ENCODE measurements at regions not wholly inside any gene's neighbourhood (a gene's known extent, or its start where the extent isn't known, plus 50 kb on each side); places are given as distances from the start of the nearest gene placed in this dataset.
"Not testable (repeated sequence)": the region's sequence is repeated elsewhere in the genome, so short reads cannot be mapped to it uniquely, and the experiment has no call there.

GRCh38 chr7:66553675-66554074 lies 75.0 kb upstream of the KCTD7 start:
- H3K9me3 ChIP-seq (replicated peaks; ENCODE audit: control insufficient read depth, insufficient read depth, low read length); in situ Hi-C loops (cut with MboI); H3K4me3 ChIP-seq; H3K4me2 ChIP-seq (ENCODE audit: control insufficient read depth, insufficient read depth); H3K27me3 ChIP-seq (replicated peaks in 1 of 2; ENCODE audit: control insufficient read depth in 2 of 2, insufficient read depth in 2 of 2, low read length in 1 of 2); H3K79me2 ChIP-seq (ENCODE audit: control insufficient read depth, insufficient read depth, low read length); BruUV-seq (replicated peaks); H3K4me1 ChIP-seq (ENCODE audit: control insufficient read depth, insufficient read depth, low read length); ATAC-seq; H3K27ac ChIP-seq (ENCODE audit: control insufficient read depth, insufficient read depth); H3K9ac ChIP-seq (ENCODE audit: control insufficient read depth, insufficient read depth, low read length); SMC1A ChIA-PET (ENCODE audit: uncharacterized antibody, unreplicated experiment); DNase-seq (ENCODE audit: low read depth, low spot score); H4K20me1 ChIP-seq (ENCODE audit: control insufficient read depth, insufficient read depth); RAD21 ChIA-PET (ENCODE audit: unreplicated experiment); H2AFZ ChIP-seq (ENCODE audit: control insufficient read depth, low read depth, low read length): not testable (repeated sequence)
- H3K36me3 ChIP-seq (ENCODE audit: control insufficient read depth in 2 of 2, insufficient read depth in 2 of 2, low read length in 1 of 2): peaks cover 15 to 27% of the 10 kb centered on the region in 2 experiments
- peak; percentile 13 for FAIRE-seq
- WGBS (ENCODE audit: insufficient coverage, insufficient replicate concordance, low lambda C conversion rate, missing lambda C conversion rate): 71% methylated on average over 2 of the region's 2 CpGs
- ChIA-PET CTCF (interaction anchor here (1.4 kb wide), 1 partner anchor 446 kb away, joined by 4 read pairs; no protein-coding TSS in a partner anchor), POLR2A (interaction anchor here (0.7 kb wide), 1 partner anchor 958 kb away, joined by 3 read pairs; no protein-coding TSS in a partner anchor)
- intact Hi-C loops (cut with micrococcal nuclease; ENCODE audit: unreplicated experiment): loop anchor here (10.0 kb wide), 2 partner anchors 221 to 451 kb away; no protein-coding TSS in a partner anchor

GRCh38 chr7:66554291-66554690 lies 74.4 kb upstream of the KCTD7 start:
- 95% methylated on average over 8 of the region's 8 CpGs for WGBS (ENCODE audit: insufficient coverage, insufficient replicate concordance, low lambda C conversion rate, missing lambda C conversion rate)
- DNase-seq (ENCODE audit: low read depth, low spot score); H3K4me2 ChIP-seq (ENCODE audit: control insufficient read depth, insufficient read depth); H3K4me1 ChIP-seq (ENCODE audit: control insufficient read depth, insufficient read depth, low read length); H3K9ac ChIP-seq (ENCODE audit: control insufficient read depth, insufficient read depth, low read length); H3K27me3 ChIP-seq (replicated peaks in 1 of 2; ENCODE audit: control insufficient read depth in 2 of 2, insufficient read depth in 2 of 2, low read length in 1 of 2); RAD21 ChIA-PET (ENCODE audit: unreplicated experiment); ATAC-seq; POLR2A ChIA-PET; H4K20me1 ChIP-seq (ENCODE audit: control insufficient read depth, insufficient read depth); SMC1A ChIA-PET (ENCODE audit: uncharacterized antibody, unreplicated experiment); FAIRE-seq; H3K79me2 ChIP-seq (ENCODE audit: control insufficient read depth, insufficient read depth, low read length); in situ Hi-C loops (cut with MboI); H3K9me3 ChIP-seq (replicated peaks; ENCODE audit: control insufficient read depth, insufficient read depth, low read length); H3K4me3 ChIP-seq; H3K27ac ChIP-seq (ENCODE audit: control insufficient read depth, insufficient read depth); BruUV-seq (replicated peaks); H2AFZ ChIP-seq (ENCODE audit: control insufficient read depth, low read depth, low read length): not testable (repeated sequence)
- intact Hi-C loops (cut with micrococcal nuclease; ENCODE audit: unreplicated experiment): loop anchor here (10.0 kb wide), 2 partner anchors 221 to 451 kb away; no protein-coding TSS in a partner anchor
- CTCF ChIA-PET: interaction anchor here (1.4 kb wide), 1 partner anchor 445 kb away, joined by 4 read pairs; no protein-coding TSS in a partner anchor
- peaks cover 17 to 32% of the 10 kb centered on the region in 2 experiments for H3K36me3 ChIP-seq (ENCODE audit: control insufficient read depth in 2 of 2, insufficient read depth in 2 of 2, low read length in 1 of 2)

- H4K20me1 ChIP-seq (ENCODE audit: control insufficient read depth, insufficient read depth); H3K79me2 ChIP-seq (ENCODE audit: control insufficient read depth, insufficient read depth, low read length); FAIRE-seq; ATAC-seq; POLR2A ChIA-PET; H3K27ac ChIP-seq (ENCODE audit: control insufficient read depth, insufficient read depth); H3K4me3 ChIP-seq; in situ Hi-C loops (cut with MboI); H3K4me1 ChIP-seq (ENCODE audit: control insufficient read depth, insufficient read depth, low read length); H3K4me2 ChIP-seq (ENCODE audit: control insufficient read depth, insufficient read depth); H2AFZ ChIP-seq (ENCODE audit: control insufficient read depth, low read depth, low read length); H3K27me3 ChIP-seq (replicated peaks in 1 of 2; ENCODE audit: control insufficient read depth in 2 of 2, insufficient read depth in 2 of 2, low read length in 1 of 2); H3K9ac ChIP-seq (ENCODE audit: control insufficient read depth, insufficient read depth, low read length); BruUV-seq (replicated peaks); DNase-seq (ENCODE audit: low read depth, low spot score); RAD21 ChIA-PET (ENCODE audit: unreplicated experiment); CTCF ChIA-PET; H3K9me3 ChIP-seq (replicated peaks; ENCODE audit: control insufficient read depth, insufficient read depth, low read length): not testable (repeated sequence)
- H3K36me3 ChIP-seq (ENCODE audit: control insufficient read depth in 2 of 2, insufficient read depth in 2 of 2, low read length in 1 of 2): peaks cover 17 to 32% of the 10 kb centered on the region in 2 experiments
- intact Hi-C loops (cut with micrococcal nuclease; ENCODE audit: unreplicated experiment): loop anchor here (10.0 kb wide), 2 partner anchors 220 to 450 kb away; no protein-coding TSS in a partner anchor
- 95% methylated on average over 6 of the region's 8 CpGs for WGBS (ENCODE audit: insufficient coverage, insufficient replicate concordance, low lambda C conversion rate, missing lambda C conversion rate)
- SMC1A ChIA-PET (ENCODE audit: uncharacterized antibody, unreplicated experiment): interaction anchor here (0.6 kb wide), 1 partner anchor 20 kb away, joined by 4 read pairs; no protein-coding TSS in a partner anchor
These were observed 73.7 kb upstream of the KCTD7 start for GRCh38 chr7:66554842-66555430.

Measured in GM12878 (cell line).